CD8-positive, alpha-beta memory T cell (primary cell): ENCODE measurements at regions not wholly inside any gene's neighbourhood (a gene's known extent, or its start where the extent isn't known, plus 50 kb on each side); places are given as distances from the start of the nearest gene placed in this dataset.

ENCODE experiments used
- CTCF ChIA-PET: fragments of 350-600 bp; sonication (Branson Sonifier 250); formaldehyde crosslinking; loops from one replicate; lab custom pipeline; 2021; ENCODE audit warnings: antibody characterized with exemption; lab: Charles Lee
- POLR2A ChIA-PET: fragments of 350-600 bp; sonication (Branson Sonifier 250); formaldehyde crosslinking; loops from one replicate; lab custom pipeline; 2021; ENCODE audit warnings: antibody characterized with exemption; lab: Charles Lee
- DNase-seq, 5 donors: peaks; one replicate each; pipeline versions ENCODE4 v3.0.0 to v3.0.0-alpha.2; 2020 to 2022; ENCODE audit warnings: mixed read lengths in 1 of 5
- H3K27ac ChIP-seq: one replicate; pipeline ENCODE4 v1.7.0; 2013; ENCODE audit warnings: low read depth, mild to moderate bottlenecking, low read length, moderate library complexity
- H3K27me3 ChIP-seq: 2 replicates; pipeline ENCODE4 v1.7.0; 2013; ENCODE audit warnings: low read length, mild to moderate bottlenecking; ENCODE audit not compliant: insufficient read depth, poor library complexity, severe bottlenecking
- H3K36me3 ChIP-seq: 2 replicates; pipeline ENCODE4 v1.7.0; 2013; ENCODE audit warnings: mild to moderate bottlenecking, low read length, moderate library complexity; ENCODE audit not compliant: insufficient read depth
- H3K4me1 ChIP-seq: 2 replicates; pipeline ENCODE4 v1.7.0; 2013; ENCODE audit warnings: mild to moderate bottlenecking, low read length, moderate library complexity; ENCODE audit not compliant: insufficient read depth
- H3K4me3 ChIP-seq: 2 replicates; pipeline ENCODE4 v1.7.0; 2013; ENCODE audit warnings: mild to moderate bottlenecking, low read length
- H3K9me3 ChIP-seq: 2 replicates; pipeline ENCODE4 v1.7.0; 2013; ENCODE audit warnings: mild to moderate bottlenecking, low read length
- H3K27ac Mint-ChIP-seq, 8 donors: one replicate each; pipeline ENCODE4 v1.8.0; 2020 to 2021; ENCODE audit warnings: mixed read lengths in 8 of 8, mild to moderate bottlenecking in 6 of 8, inconsistent platforms in 3 of 8, moderate library complexity in 3 of 8
- H3K27me3 Mint-ChIP-seq, 2 donors: one replicate each; pipeline ENCODE4 v1.8.0; 2020 to 2021; ENCODE audit warnings: mixed read lengths in 2 of 2, mild to moderate bottlenecking in 1 of 2, moderate library complexity in 1 of 2
- H3K36me3 Mint-ChIP-seq, 3 donors: one replicate each; pipeline ENCODE4 v1.8.0; 2020 to 2021; ENCODE audit warnings: mixed read lengths in 3 of 3, inconsistent platforms in 1 of 3, mild to moderate bottlenecking in 1 of 3
- H3K4me1 Mint-ChIP-seq, 3 donors: one replicate each; pipeline ENCODE4 v1.8.0; 2020 to 2021; ENCODE audit warnings: mixed read lengths in 3 of 3, inconsistent platforms in 1 of 3, mild to moderate bottlenecking in 1 of 3
- H3K4me3 Mint-ChIP-seq, 7 donors: one replicate each; pipeline ENCODE4 v1.8.0; 2020 to 2021; ENCODE audit warnings: mixed read lengths in 7 of 7, mild to moderate bottlenecking in 6 of 7, moderate library complexity in 4 of 7, inconsistent platforms in 2 of 7
- H3K9me3 Mint-ChIP-seq, 5 donors: one replicate each; pipeline ENCODE4 v1.8.0; 2020 to 2022; ENCODE audit warnings: mixed read lengths in 5 of 5, mild to moderate bottlenecking in 3 of 5, moderate library complexity in 2 of 5, inconsistent platforms in 1 of 5

GRCh38 chr3:176795891-176796290, 401.4 kb downstream of the TBL1XR1 start:
- Mint-ChIP-seq H3K9me3 (peaks cover 0 to 2% (median 0%) of the 10 kb centered on the region in 5 donors), H3K27ac (no peak overlapping the region), H3K36me3 (no peaks in the 10 kb centered on the region), H3K4me3 (no peak overlapping the region), H3K27me3 (peaks cover 7 to 23% of the 10 kb centered on the region in 2 donors), H3K4me1 (no peaks in the 10 kb centered on the region)
- Histone ChIP-seq H3K27ac (no peak overlapping the region), H3K4me3 (no peak overlapping the region), H3K27me3 (no peaks in the 10 kb centered on the region), H3K4me1 (no peaks in the 10 kb centered on the region), H3K36me3 (no peaks in the 10 kb centered on the region), H3K9me3 (no peaks in the 10 kb centered on the region)
- ChIA-PET POLR2A (no interaction called here), CTCF (no interaction called here)
- no peak for DNase-seq

DNA sequence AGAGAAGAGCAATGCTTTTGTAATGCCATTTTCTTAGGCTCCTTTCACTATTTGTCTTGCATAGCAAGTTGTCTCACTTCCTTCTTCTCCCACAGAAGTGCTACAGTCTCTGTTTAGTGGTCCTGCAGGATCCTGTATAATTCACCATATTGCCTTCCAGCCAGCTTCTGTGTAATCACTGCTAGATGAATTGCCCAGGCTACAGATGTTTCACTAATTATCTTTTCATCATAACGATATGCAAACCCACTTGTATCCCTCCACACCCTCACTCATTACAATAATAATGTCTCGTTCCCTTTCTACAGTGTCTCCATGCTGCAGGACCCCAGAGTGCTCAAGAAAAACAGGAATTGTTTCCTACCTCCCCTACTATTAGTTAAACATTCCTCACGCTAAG, 402.9 kb downstream of the TBL1XR1 start:
- H3K9me3 Mint-ChIP-seq, result no peaks in the 10 kb centered on the region

GRCh38 chr3:176789947-176790346, 407.3 kb downstream of the TBL1XR1 start:
- H3K4me1 Mint-ChIP-seq, result no peaks in the 10 kb centered on the region
- ChIA-PET CTCF (no interaction called here), POLR2A (no interaction called here)
- H3K9me3 Mint-ChIP-seq, result no peaks in the 10 kb centered on the region
- no peak overlapping the region for H3K27ac Mint-ChIP-seq
- H3K27me3 Mint-ChIP-seq, result peaks cover 5 to 7% of the 10 kb centered on the region in 2 donors
- no peaks in the 10 kb centered on the region for H3K4me1 ChIP-seq
- no peak overlapping the region for H3K4me3 ChIP-seq
- H3K4me3 Mint-ChIP-seq, result no peak overlapping the region
- H3K27me3 ChIP-seq, result no peaks in the 10 kb centered on the region
- DNase-seq, result no peak
- H3K36me3 ChIP-seq, result no peaks in the 10 kb centered on the region
- H3K9me3 ChIP-seq, result no peaks in the 10 kb centered on the region
- no peak overlapping the region for H3K27ac ChIP-seq
- no peaks in the 10 kb centered on the region for H3K36me3 Mint-ChIP-seq

More for the DNA sequence above, 402.9 kb downstream of the TBL1XR1 start:
- H3K9me3 ChIP-seq, result no peaks in the 10 kb centered on the region
- Mint-ChIP-seq H3K4me3 (no peak overlapping the region), H3K27me3 (peaks cover 7 to 16% of the 10 kb centered on the region in 2 donors), H3K4me1 (no peaks in the 10 kb centered on the region), H3K27ac (no peak overlapping the region), H3K36me3 (no peaks in the 10 kb centered on the region)
- no peak for DNase-seq
- no peaks in the 10 kb centered on the region for H3K27me3 ChIP-seq
- CTCF ChIA-PET, result no interaction called here
- no peaks in the 10 kb centered on the region for H3K4me1 ChIP-seq
- H3K27ac ChIP-seq, result no peak overlapping the region
- H3K4me3 ChIP-seq, result no peak overlapping the region
- H3K36me3 ChIP-seq, result no peaks in the 10 kb centered on the region
- POLR2A ChIA-PET, result no interaction called here

- H3K27me3 ChIP-seq, result no peaks in the 10 kb centered on the region
- no peaks in the 10 kb centered on the region for H3K36me3 Mint-ChIP-seq
- no peaks in the 10 kb centered on the region for H3K9me3 ChIP-seq
- ChIA-PET POLR2A (no interaction called here), CTCF (no interaction called here)
- no peaks in the 10 kb centered on the region for H3K4me1 ChIP-seq
- no peak overlapping the region for H3K27ac Mint-ChIP-seq
- H3K9me3 Mint-ChIP-seq, result no peaks in the 10 kb centered on the region
- H3K27ac ChIP-seq, result no peak overlapping the region
- no peaks in the 10 kb centered on the region for H3K36me3 ChIP-seq
- no peaks in the 10 kb centered on the region for H3K4me1 Mint-ChIP-seq
- no peak overlapping the region for H3K4me3 ChIP-seq
- no peak overlapping the region for H3K4me3 Mint-ChIP-seq
- peaks cover 5 to 7% of the 10 kb centered on the region in 2 donors for H3K27me3 Mint-ChIP-seq
- no peak for DNase-seq
Measured at GRCh38 chr3:176789281-176789705, 408.0 kb downstream of the TBL1XR1 start.

DNA sequence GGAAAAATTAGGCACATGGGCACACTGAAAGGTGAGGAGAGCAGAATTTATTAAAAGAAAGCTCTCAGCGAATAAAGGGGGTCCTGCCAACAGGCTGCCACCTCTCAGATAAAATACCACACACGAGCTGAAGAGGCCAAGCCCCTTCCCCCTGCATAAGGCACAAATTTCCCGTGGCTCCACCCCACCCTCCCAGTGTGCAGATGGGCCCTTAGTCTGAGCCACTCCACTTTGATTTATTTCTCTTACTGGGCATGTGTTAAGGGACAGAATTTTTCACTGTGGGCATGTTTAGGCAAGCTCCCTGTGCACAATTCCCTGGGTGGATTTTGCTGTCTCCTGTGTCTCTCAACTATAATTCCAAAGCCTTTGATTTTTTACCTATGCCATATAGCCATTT, 409.8 kb downstream of the TBL1XR1 start:
- no peak overlapping the region for H3K27ac Mint-ChIP-seq
- no peaks in the 10 kb centered on the region for H3K36me3 Mint-ChIP-seq
- H3K27me3 Mint-ChIP-seq, result peaks cover 5 to 7% of the 10 kb centered on the region in 2 donors
- no peaks in the 10 kb centered on the region for H3K4me1 Mint-ChIP-seq
- no peaks in the 10 kb centered on the region for H3K27me3 ChIP-seq
- H3K36me3 ChIP-seq, result no peaks in the 10 kb centered on the region
- no peaks in the 10 kb centered on the region for H3K9me3 Mint-ChIP-seq
- no peak overlapping the region for H3K4me3 Mint-ChIP-seq
- H3K9me3 ChIP-seq, result no peaks in the 10 kb centered on the region
- no peak overlapping the region for H3K27ac ChIP-seq
- H3K4me3 ChIP-seq, result no peak overlapping the region
- ChIA-PET POLR2A (no interaction called here), CTCF (no interaction called here)
- H3K4me1 ChIP-seq, result no peaks in the 10 kb centered on the region
- no peak for DNase-seq

GRCh38 chr3:176785171-176785570, 412.1 kb downstream of the TBL1XR1 start:
- CTCF ChIA-PET, result no interaction called here
- H3K27me3 ChIP-seq, result no peaks in the 10 kb centered on the region
- H3K27ac ChIP-seq, result no peak overlapping the region
- H3K9me3 ChIP-seq, result no peaks in the 10 kb centered on the region
- peaks cover 5 to 7% of the 10 kb centered on the region in 2 donors for H3K27me3 Mint-ChIP-seq
- no peaks in the 10 kb centered on the region for H3K4me1 ChIP-seq
- no peak overlapping the region for H3K4me3 ChIP-seq
- no peaks in the 10 kb centered on the region for H3K4me1 Mint-ChIP-seq
- no peak overlapping the region for H3K27ac Mint-ChIP-seq
- no peak for DNase-seq
- H3K9me3 Mint-ChIP-seq, result no peaks in the 10 kb centered on the region
- no peak overlapping the region for H3K4me3 Mint-ChIP-seq
- no peaks in the 10 kb centered on the region for H3K36me3 Mint-ChIP-seq
- POLR2A ChIA-PET, result no interaction called here
- no peaks in the 10 kb centered on the region for H3K36me3 ChIP-seq

DNA sequence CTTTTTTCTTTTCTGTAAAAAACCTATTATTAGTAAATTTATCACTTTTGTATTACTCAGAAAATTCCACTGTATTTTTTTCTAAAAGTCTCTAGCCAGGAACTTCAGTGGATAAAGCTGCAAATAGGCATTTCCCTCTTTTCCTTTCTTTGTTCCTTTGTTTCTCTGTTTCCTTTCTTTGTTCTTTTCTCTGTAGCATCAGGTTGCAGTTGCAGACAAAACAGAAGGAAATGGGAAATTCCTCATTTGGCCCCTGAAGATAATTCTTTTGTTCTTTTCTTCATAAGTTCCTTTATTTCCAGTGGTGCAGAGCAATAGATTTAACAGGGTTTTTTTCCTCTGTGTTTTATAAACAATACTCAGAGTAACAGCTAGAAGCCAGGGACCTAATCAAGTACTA, 416.5 kb downstream of the TBL1XR1 start:
- ChIA-PET POLR2A (no interaction called here), CTCF (no interaction called here)
- Mint-ChIP-seq H3K4me3 (no peak overlapping the region), H3K9me3 (no peaks in the 10 kb centered on the region), H3K27ac (no peak overlapping the region), H3K4me1 (no peaks in the 10 kb centered on the region), H3K36me3 (no peaks in the 10 kb centered on the region), H3K27me3 (peaks cover 0 to 1% of the 10 kb centered on the region in 2 donors)
- H3K4me1 ChIP-seq, result no peaks in the 10 kb centered on the region
- H3K36me3 ChIP-seq, result no peaks in the 10 kb centered on the region
- H3K27me3 ChIP-seq, result no peaks in the 10 kb centered on the region
- H3K4me3 ChIP-seq, result no peak overlapping the region
- DNase-seq, result no peak
- no peaks in the 10 kb centered on the region for H3K9me3 ChIP-seq
- no peak overlapping the region for H3K27ac ChIP-seq

GRCh38 chr3:176776622-176777175, 420.6 kb downstream of the TBL1XR1 start:
- ChIA-PET POLR2A (no interaction called here), CTCF (no interaction called here)
- no peaks in the 10 kb centered on the region for H3K36me3 Mint-ChIP-seq
- no peaks in the 10 kb centered on the region for H3K27me3 Mint-ChIP-seq
- Histone ChIP-seq H3K27ac (no peak overlapping the region), H3K36me3 (no peaks in the 10 kb centered on the region), H3K4me3 (no peak overlapping the region), H3K4me1 (no peaks in the 10 kb centered on the region), H3K27me3 (no peaks in the 10 kb centered on the region), H3K9me3 (no peaks in the 10 kb centered on the region)
- H3K9me3 Mint-ChIP-seq, result peaks cover 10 to 18% (median 13%) of the 10 kb centered on the region in 5 donors
- no peak overlapping the region for H3K27ac Mint-ChIP-seq
- no peaks in the 10 kb centered on the region for H3K4me1 Mint-ChIP-seq
- DNase-seq, result no peak
- H3K4me3 Mint-ChIP-seq, result no peak overlapping the region
